ENCODE measurements at regions not wholly inside any gene's neighbourhood (a gene's known extent, or its start where the extent isn't known, plus 50 kb on each side); places are given as distances from the start of the nearest gene placed in this dataset.

DNA sequence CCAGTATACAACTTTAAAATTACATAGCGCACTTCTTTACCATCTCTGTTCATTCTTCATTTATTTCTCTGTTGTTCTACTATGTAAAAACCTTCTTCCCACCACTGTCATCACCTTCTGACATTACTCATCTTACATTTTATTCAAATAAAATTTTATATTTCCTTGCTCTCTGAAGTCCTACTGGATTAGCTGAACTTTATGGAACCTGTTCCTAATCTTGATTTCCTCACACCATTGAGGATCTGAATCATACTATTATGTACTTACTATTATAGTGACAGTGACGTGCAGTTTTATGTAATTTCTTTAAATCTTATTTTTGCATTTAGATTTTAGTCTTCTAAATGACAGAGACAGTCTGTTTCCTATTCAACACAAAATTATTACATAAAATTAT lies 98.3 kb downstream of the DYNAP start:
- intact Hi-C loops (cut with micrococcal nuclease; ENCODE audit: unreplicated experiment) (no loop called here), in situ Hi-C loops (cut with HindIII; ENCODE audit: low pct_unique_long_range_greater_than_20kb, low sequenced_read_pairs) (no loop called here)
- no peak overlapping the region for H3K4me3 ChIP-seq (ENCODE audit: low read depth in 2 of 2, low read length in 2 of 2)
- no peak for ATAC-seq
- H3K36me3 ChIP-seq (ENCODE audit: control insufficient read depth, insufficient read depth, low read length), result no peaks in the 10 kb centered on the region
- ChIA-PET POLR2A (no interaction called here), CTCF (no interaction called here)
- TF ChIP-seq SIN3A (IDR thresholded peaks at IDR 0.05; ENCODE audit: borderline replicate concordance, insufficient read depth, low read depth, low read length), result no peak
- no peak for TF ChIP-seq CTCF (IDR thresholded peaks at IDR 0.05)
- TF ChIP-seq, protein P1, sequence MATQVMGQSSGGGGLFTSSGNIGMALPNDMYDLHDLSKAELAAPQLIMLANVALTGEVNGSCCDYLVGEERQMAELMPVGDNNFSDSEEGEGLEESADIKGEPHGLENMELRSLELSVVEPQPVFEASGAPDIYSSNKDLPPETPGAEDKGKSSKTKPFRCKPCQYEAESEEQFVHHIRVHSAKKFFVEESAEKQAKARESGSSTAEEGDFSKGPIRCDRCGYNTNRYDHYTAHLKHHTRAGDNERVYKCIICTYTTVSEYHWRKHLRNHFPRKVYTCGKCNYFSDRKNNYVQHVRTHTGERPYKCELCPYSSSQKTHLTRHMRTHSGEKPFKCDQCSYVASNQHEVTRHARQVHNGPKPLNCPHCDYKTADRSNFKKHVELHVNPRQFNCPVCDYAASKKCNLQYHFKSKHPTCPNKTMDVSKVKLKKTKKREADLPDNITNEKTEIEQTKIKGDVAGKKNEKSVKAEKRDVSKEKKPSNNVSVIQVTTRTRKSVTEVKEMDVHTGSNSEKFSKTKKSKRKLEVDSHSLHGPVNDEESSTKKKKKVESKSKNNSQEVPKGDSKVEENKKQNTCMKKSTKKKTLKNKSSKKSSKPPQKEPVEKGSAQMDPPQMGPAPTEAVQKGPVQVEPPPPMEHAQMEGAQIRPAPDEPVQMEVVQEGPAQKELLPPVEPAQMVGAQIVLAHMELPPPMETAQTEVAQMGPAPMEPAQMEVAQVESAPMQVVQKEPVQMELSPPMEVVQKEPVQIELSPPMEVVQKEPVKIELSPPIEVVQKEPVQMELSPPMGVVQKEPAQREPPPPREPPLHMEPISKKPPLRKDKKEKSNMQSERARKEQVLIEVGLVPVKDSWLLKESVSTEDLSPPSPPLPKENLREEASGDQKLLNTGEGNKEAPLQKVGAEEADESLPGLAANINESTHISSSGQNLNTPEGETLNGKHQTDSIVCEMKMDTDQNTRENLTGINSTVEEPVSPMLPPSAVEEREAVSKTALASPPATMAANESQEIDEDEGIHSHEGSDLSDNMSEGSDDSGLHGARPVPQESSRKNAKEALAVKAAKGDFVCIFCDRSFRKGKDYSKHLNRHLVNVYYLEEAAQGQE (IDR thresholded peaks at IDR 0.05; ENCODE audit: insufficient read depth in 1 of 2, low read depth in 2 of 2, low read length in 1 of 2), result no peak
- no peak for TF ChIP-seq TCF7L2 (IDR thresholded peaks at IDR 0.05; ENCODE audit: low read depth, low read length)
- no peak for TF ChIP-seq POLR2AphosphoS5 (IDR thresholded peaks at IDR 0.05; ENCODE audit: low read depth, low read length)
- H3K9me3 ChIP-seq (ENCODE audit: control insufficient read depth, insufficient read depth, low read depth, low read length), result no peaks in the 10 kb centered on the region
- no TSS peak for BruUV-seq (replicated peaks)
- DNase-seq (ENCODE audit: low read depth, low spot score), result no peak
- H3K27ac ChIP-seq (ENCODE audit: low read length), result no peak overlapping the region
- H3K4me1 ChIP-seq (ENCODE audit: control insufficient read depth, insufficient read depth, low read length), result no peaks in the 10 kb centered on the region; the same call in 1 of the 2 replicates
- no peaks in the 10 kb centered on the region for H3K27me3 ChIP-seq (ENCODE audit: control insufficient read depth, insufficient read depth, low read length)

DNA sequence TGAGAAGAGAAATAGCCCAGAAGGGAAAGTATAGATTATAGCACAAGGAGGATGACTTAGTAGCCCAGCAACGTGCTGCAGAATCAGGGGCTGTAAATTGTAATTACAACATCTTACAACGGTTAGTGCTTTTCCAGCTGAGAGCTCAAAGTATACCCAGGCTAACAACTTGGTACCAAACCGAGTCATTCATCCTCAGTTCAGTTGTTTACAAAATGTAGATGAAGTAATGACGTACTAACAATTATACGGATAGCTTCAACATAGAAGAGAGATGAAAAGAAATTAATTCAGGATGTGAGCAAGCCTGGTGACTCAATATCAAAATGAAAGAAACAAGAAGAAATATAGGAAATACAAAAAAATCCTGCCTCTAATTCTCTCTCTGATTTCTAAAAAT lies 99.2 kb downstream of the DYNAP start:
- intact Hi-C loops (cut with micrococcal nuclease; ENCODE audit: unreplicated experiment) (no loop called here), in situ Hi-C loops (cut with HindIII; ENCODE audit: low pct_unique_long_range_greater_than_20kb, low sequenced_read_pairs) (no loop called here)
- Histone ChIP-seq H3K36me3 (ENCODE audit: control insufficient read depth, insufficient read depth, low read length) (no peaks in the 10 kb centered on the region), H3K4me1 (ENCODE audit: control insufficient read depth, insufficient read depth, low read length) (no peaks in the 10 kb centered on the region; the same call in 1 of the 2 replicates), H3K27me3 (ENCODE audit: control insufficient read depth, insufficient read depth, low read length) (no peaks in the 10 kb centered on the region), H3K9me3 (ENCODE audit: control insufficient read depth, insufficient read depth, low read depth, low read length) (no peaks in the 10 kb centered on the region), H3K27ac (ENCODE audit: low read length) (no peak overlapping the region), H3K4me3 (ENCODE audit: low read depth in 2 of 2, low read length in 2 of 2) (no peak overlapping the region)
- ChIA-PET POLR2A (no interaction called here), CTCF (no interaction called here)
- ATAC-seq, result no peak
- no TSS peak for BruUV-seq (replicated peaks)
- DNase-seq (ENCODE audit: low read depth, low spot score), result no peak
- no peak for TF ChIP-seq POLR2AphosphoS5 (IDR thresholded peaks at IDR 0.05; ENCODE audit: low read depth, low read length)
- TF ChIP-seq SIN3A (IDR thresholded peaks at IDR 0.05; ENCODE audit: borderline replicate concordance, insufficient read depth, low read depth, low read length), result no peak
- TF ChIP-seq TCF7L2 (IDR thresholded peaks at IDR 0.05; ENCODE audit: low read depth, low read length), result no peak
- TF ChIP-seq, protein P1 (IDR thresholded peaks at IDR 0.05; ENCODE audit: insufficient read depth in 1 of 2, low read depth in 2 of 2, low read length in 1 of 2), result no peak
- TF ChIP-seq CTCF (IDR thresholded peaks at IDR 0.05), result no peak
